ENCODE measurements at regions not wholly inside any gene's neighbourhood (a gene's known extent, or its start where the extent isn't known, plus 50 kb on each side); places are given as distances from the start of the nearest gene placed in this dataset.

- ChIA-PET POLR2A (no interaction called here), CTCF (no interaction called here), RAD21 (ENCODE audit: unreplicated experiment) (no interaction called here), SMC1A (ENCODE audit: uncharacterized antibody, unreplicated experiment) (interaction anchor here (1.2 to 2.0 kb wide), 3 partner anchors 9 to 31 kb away, joined by 3 to 7 read pairs (median 3); no protein-coding TSS in a partner anchor)
- peak; percentile 28 for DNase-seq (ENCODE audit: low read depth, low spot score)
- no peak overlapping the region; the same call in 1 of the 2 replicates for H2AFZ ChIP-seq (ENCODE audit: control insufficient read depth, low read depth, low read length)
- no peak overlapping the region for H3K4me3 ChIP-seq
- H3K36me3 ChIP-seq (ENCODE audit: control insufficient read depth in 2 of 2, insufficient read depth in 2 of 2, low read length in 1 of 2), result no peaks in the 10 kb centered on the region
- H3K9me3 ChIP-seq (replicated peaks; ENCODE audit: control insufficient read depth, insufficient read depth, low read length), result no peaks in the 10 kb centered on the region
- H3K4me1 ChIP-seq (ENCODE audit: control insufficient read depth, insufficient read depth, low read length), result no peaks in the 10 kb centered on the region
- 11% methylated on average over 6 of the region's 6 CpGs for WGBS (ENCODE audit: insufficient coverage, insufficient replicate concordance, low lambda C conversion rate, missing lambda C conversion rate)
- FAIRE-seq, result no peak
- H3K9ac ChIP-seq (ENCODE audit: control insufficient read depth, insufficient read depth, low read length), result no peak overlapping the region
- no peaks in the 10 kb centered on the region for H3K27me3 ChIP-seq (replicated peaks in 1 of 2; ENCODE audit: control insufficient read depth in 2 of 2, insufficient read depth in 2 of 2, low read length in 1 of 2)
- 0 out of 2 replicates have a peak overlapping the region, but pooled peaks have one; percentile 2 for H3K4me2 ChIP-seq (ENCODE audit: control insufficient read depth, insufficient read depth)
- no peaks in the 10 kb centered on the region for H3K79me2 ChIP-seq (ENCODE audit: control insufficient read depth, insufficient read depth, low read length)
- no peak overlapping the region for H3K27ac ChIP-seq (ENCODE audit: control insufficient read depth, insufficient read depth)
- H4K20me1 ChIP-seq (ENCODE audit: control insufficient read depth, insufficient read depth), result no peaks in the 10 kb centered on the region
- peak; percentile 87 for ATAC-seq
- BruUV-seq (replicated peaks), result no TSS peak
- intact Hi-C loops (cut with micrococcal nuclease; ENCODE audit: unreplicated experiment) (no loop called here), in situ Hi-C loops (cut with MboI) (no loop called here)
- TF ChIP-seq IRF4 (IDR thresholded peaks at IDR 0.05; ENCODE audit: low read depth, low read length), result peak; percentile 68; the same call in 1 of the 2 replicates
- peak; percentile 72 for TF ChIP-seq JUNB (IDR thresholded peaks at IDR 0.05)
- TF ChIP-seq ATF2 (IDR thresholded peaks at IDR 0.05; ENCODE audit: low read length), result 0 out of 2 replicates have a peak, but pooled peaks have one; percentile 17
- peak; percentile 75 for TF ChIP-seq IKZF1 (conservative IDR thresholded peaks at IDR 0.05)
- peak; percentile 79 to 86; a peak in 3 of 4 replicates for TF ChIP-seq IKZF2 (IDR thresholded peaks at IDR 0.05)
- no peak for TF ChIP-seq YBX1 (IDR thresholded peaks at IDR 0.05)
- TF ChIP-seq E2F8 (IDR thresholded peaks at IDR 0.05; ENCODE audit: low read depth, partially characterized antibody), result no peak
- TF ChIP-seq MTA2 (IDR thresholded peaks at IDR 0.05; ENCODE audit: low read depth), result peak; percentile 79
- peak; percentile 74 for TF ChIP-seq RELB (IDR thresholded peaks at IDR 0.05; ENCODE audit: low read depth)
- no peak for TF ChIP-seq SUPT20H (IDR thresholded peaks at IDR 0.05; ENCODE audit: borderline replicate concordance, control insufficient read depth, low read depth, low read length)
- TF ChIP-seq NBN (IDR thresholded peaks at IDR 0.05), result 0 out of 2 replicates have a peak, but pooled peaks have one; percentile 26
- TF ChIP-seq ZNF384 (IDR thresholded peaks at IDR 0.05; ENCODE audit: borderline replicate concordance, low read depth, low read length), result no peak
- TF ChIP-seq BMI1 (IDR thresholded peaks at IDR 0.05; ENCODE audit: borderline replicate concordance), result 0 out of 2 replicates have a peak, but pooled peaks have one; percentile 36
- 0 out of 2 replicates have a peak, but pooled peaks have one; percentile 17 for TF ChIP-seq NFIC (IDR thresholded peaks at IDR 0.05; ENCODE audit: low read depth, low read length)
- TF ChIP-seq ATF3 (IDR thresholded peaks at IDR 0.05; ENCODE audit: borderline replicate concordance, extremely low read depth, low read depth, low read length), result no peak
- TF ChIP-seq SKIL (IDR thresholded peaks at IDR 0.05; ENCODE audit: low read depth, poor library complexity, severe bottlenecking), result peak; percentile 16
Measured at GRCh38 chr4:181830404-181831035, 412.7 kb upstream of the TENM3 start.

All from GM12878 (cell line).